ENCODE measurements at regions not wholly inside any gene's neighbourhood (a gene's known extent, or its start where the extent isn't known, plus 50 kb on each side); places are given as distances from the start of the nearest gene placed in this dataset.
"Not testable (repeated sequence)": the region's sequence is repeated elsewhere in the genome, so short reads cannot be mapped to it uniquely, and the experiment has no call there.

DNA sequence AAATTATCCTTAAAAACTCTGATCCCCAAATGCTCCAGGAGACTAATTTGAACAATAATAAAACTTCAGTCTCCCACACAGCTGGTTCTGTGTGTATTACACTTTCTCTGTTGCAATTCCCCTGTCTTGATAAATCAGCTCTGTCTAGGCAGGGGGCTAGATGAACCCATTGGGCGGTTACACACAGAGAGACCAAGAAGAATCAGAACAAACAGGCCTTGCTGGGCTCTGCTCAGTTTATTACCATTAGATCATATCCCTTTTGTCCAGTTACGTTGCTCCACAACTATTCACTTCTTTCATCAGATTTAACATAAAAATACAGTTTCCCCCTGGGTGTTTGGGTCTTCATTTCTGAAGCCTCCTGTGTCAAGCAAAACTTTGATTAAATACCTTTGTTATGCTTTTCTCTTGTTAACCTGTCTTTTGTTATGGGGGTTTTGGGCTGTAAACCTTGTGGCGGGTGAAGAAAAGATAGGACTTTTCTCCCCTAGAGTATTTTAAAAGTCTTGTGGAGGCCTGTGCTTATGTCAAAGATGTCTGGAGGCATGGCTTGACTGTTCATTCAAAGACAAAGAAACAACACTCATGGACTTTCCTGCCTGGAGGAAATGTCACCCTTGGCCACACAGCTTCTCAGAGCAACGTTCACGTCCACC, 109.3 kb upstream of the ZNF658 start:
- TF ChIP-seq, protein P1, sequence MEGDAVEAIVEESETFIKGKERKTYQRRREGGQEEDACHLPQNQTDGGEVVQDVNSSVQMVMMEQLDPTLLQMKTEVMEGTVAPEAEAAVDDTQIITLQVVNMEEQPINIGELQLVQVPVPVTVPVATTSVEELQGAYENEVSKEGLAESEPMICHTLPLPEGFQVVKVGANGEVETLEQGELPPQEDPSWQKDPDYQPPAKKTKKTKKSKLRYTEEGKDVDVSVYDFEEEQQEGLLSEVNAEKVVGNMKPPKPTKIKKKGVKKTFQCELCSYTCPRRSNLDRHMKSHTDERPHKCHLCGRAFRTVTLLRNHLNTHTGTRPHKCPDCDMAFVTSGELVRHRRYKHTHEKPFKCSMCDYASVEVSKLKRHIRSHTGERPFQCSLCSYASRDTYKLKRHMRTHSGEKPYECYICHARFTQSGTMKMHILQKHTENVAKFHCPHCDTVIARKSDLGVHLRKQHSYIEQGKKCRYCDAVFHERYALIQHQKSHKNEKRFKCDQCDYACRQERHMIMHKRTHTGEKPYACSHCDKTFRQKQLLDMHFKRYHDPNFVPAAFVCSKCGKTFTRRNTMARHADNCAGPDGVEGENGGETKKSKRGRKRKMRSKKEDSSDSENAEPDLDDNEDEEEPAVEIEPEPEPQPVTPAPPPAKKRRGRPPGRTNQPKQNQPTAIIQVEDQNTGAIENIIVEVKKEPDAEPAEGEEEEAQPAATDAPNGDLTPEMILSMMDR (IDR thresholded peaks at IDR 0.05 in 4 of 5, conservative IDR thresholded peaks at IDR 0.05 in 1 of 5) = not testable (repeated sequence)
- TF ChIP-seq POLR2A (IDR thresholded peaks at IDR 0.05) = not testable (repeated sequence)
